ENCODE measurements at regions not wholly inside any gene's neighbourhood (a gene's known extent, or its start where the extent isn't known, plus 50 kb on each side); places are given as distances from the start of the nearest gene placed in this dataset.

GRCh38 chr2:77768508-77768907, 246.3 kb upstream of the LRRTM4 start:
- TF ChIP-seq ZNF48 (tag by site-specific recombination; IDR thresholded peaks at IDR 0.05) = no peak
- TF ChIP-seq, protein P1, sequence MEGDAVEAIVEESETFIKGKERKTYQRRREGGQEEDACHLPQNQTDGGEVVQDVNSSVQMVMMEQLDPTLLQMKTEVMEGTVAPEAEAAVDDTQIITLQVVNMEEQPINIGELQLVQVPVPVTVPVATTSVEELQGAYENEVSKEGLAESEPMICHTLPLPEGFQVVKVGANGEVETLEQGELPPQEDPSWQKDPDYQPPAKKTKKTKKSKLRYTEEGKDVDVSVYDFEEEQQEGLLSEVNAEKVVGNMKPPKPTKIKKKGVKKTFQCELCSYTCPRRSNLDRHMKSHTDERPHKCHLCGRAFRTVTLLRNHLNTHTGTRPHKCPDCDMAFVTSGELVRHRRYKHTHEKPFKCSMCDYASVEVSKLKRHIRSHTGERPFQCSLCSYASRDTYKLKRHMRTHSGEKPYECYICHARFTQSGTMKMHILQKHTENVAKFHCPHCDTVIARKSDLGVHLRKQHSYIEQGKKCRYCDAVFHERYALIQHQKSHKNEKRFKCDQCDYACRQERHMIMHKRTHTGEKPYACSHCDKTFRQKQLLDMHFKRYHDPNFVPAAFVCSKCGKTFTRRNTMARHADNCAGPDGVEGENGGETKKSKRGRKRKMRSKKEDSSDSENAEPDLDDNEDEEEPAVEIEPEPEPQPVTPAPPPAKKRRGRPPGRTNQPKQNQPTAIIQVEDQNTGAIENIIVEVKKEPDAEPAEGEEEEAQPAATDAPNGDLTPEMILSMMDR (tag by site-specific recombination; IDR thresholded peaks at IDR 0.05) = no peak
- TF ChIP-seq SETDB1 (IDR thresholded peaks at IDR 0.05; ENCODE audit: insufficient read length, low read length) = no peak
- TF ChIP-seq ZBTB7A (tag by site-specific recombination; IDR thresholded peaks at IDR 0.05; ENCODE audit: low read depth) = no peak
- no peak for TF ChIP-seq KLF17 (tag by site-specific recombination; IDR thresholded peaks at IDR 0.05)
- TF ChIP-seq ZIC2 (tag by site-specific recombination; IDR thresholded peaks at IDR 0.05) = no peak
- TF ChIP-seq ZNF585B (tag by site-specific recombination; IDR thresholded peaks at IDR 0.05) = no peak
- no peak for TF ChIP-seq YY1 (tag by site-specific recombination; IDR thresholded peaks at IDR 0.05)
- TF ChIP-seq ZNF138 (tag by site-specific recombination; IDR thresholded peaks at IDR 0.05; ENCODE audit: borderline replicate concordance) = no peak

Measured in HEK293 (cell line).